SU-DHL-6 (cell line): ENCODE measurements at regions not wholly inside any gene's neighbourhood (a gene's known extent, or its start where the extent isn't known, plus 50 kb on each side); places are given as distances from the start of the nearest gene placed in this dataset.

ENCODE experiments used
- H2AFZ ChIP-seq: fragments of 200-600 bp; sonication (generic); 2 replicates; pipeline ENCODE4 v1.6.1; 2014; ENCODE audit warnings: low read depth, mild to moderate bottlenecking, moderate library complexity, mixed read lengths, antibody characterized with exemption, low read length; ENCODE audit not compliant: severe bottlenecking
- H3F3A ChIP-seq: fragments of 200-600 bp; shearing (Covaris generic); 2 replicates; pipeline ENCODE4 v1.6.0; 2016; ENCODE audit warnings: antibody characterized with exemption, mild to moderate bottlenecking; ENCODE audit not compliant: insufficient read depth
- H3K27ac ChIP-seq: fragments of 200-600 bp; sonication (generic); 2 replicates; pipeline ENCODE4 v1.5.1; 2016; ENCODE audit warnings: low read depth, mild to moderate bottlenecking, low read length, moderate library complexity, mixed read lengths
- H3K27me3 ChIP-seq: fragments of 200-600 bp; sonication (generic), shearing (Covaris generic); 2 replicates; pipeline ENCODE4 v1.6.0; 2014; ENCODE audit warnings: mild to moderate bottlenecking, low read length
- H3K36me3 ChIP-seq: fragments of 200-600 bp; sonication (generic); 2 replicates; pipeline ENCODE4 v1.6.1; 2014; ENCODE audit warnings: mild to moderate bottlenecking, low read length, mixed read lengths
- H3K4me2 ChIP-seq: fragments of 300-600, 200-600 bp; shearing (Covaris generic), sonication (generic); 2 replicates; pipeline ENCODE4 v1.6.0; 2014; ENCODE audit warnings: low read length, low read depth, mild to moderate bottlenecking; ENCODE audit not compliant: poor library complexity, severe bottlenecking
- H3K4me3 ChIP-seq: fragments of 200-600 bp; sonication (generic); 2 replicates; pipeline ENCODE4 v1.5.1; 2014; ENCODE audit warnings: antibody characterized with exemption, low read length, mild to moderate bottlenecking, mixed read lengths; ENCODE audit not compliant: insufficient read depth, poor library complexity, severe bottlenecking
- H3K79me2 ChIP-seq: fragments of 200-600 bp; sonication (generic); 2 replicates; pipeline ENCODE4 v1.6.1; 2014; ENCODE audit warnings: mild to moderate bottlenecking, low read length, moderate library complexity; ENCODE audit not compliant: insufficient read depth
- H3K9ac ChIP-seq: fragments of 200-600 bp; sonication (generic); 2 replicates; pipeline ENCODE4 v1.7.0; 2014; ENCODE audit warnings: mild to moderate bottlenecking, low read length
- H3K9me2 ChIP-seq: fragments of 200-600 bp; sonication (generic); replicated peaks from 2 replicates; pipeline ENCODE4 v1.6.1; 2014; ENCODE audit warnings: low read length; ENCODE audit not compliant: insufficient read depth
- H3K9me3 ChIP-seq: fragments of 200-600 bp; sonication (generic); 2 replicates; pipeline ENCODE4 v1.6.1; 2014; ENCODE audit warnings: low read length, mixed read lengths; ENCODE audit not compliant: insufficient read depth
- H4K20me1 ChIP-seq: fragments of 200-600 bp; sonication (generic); 2 replicates; pipeline ENCODE4 v1.6.1; 2014; ENCODE audit warnings: low read depth, mild to moderate bottlenecking, antibody characterized with exemption, low read length, moderate library complexity, mixed read lengths
- CTCF ChIP-seq: fragments of 200-600 bp; sonication (generic); IDR thresholded peaks from one replicate; pipeline ENCODE4 v1.5.1; 2017; ENCODE audit warnings: antibody characterized with exemption, mild to moderate bottlenecking, low read length, moderate library complexity; ENCODE audit not compliant: insufficient read depth, poor library complexity, severe bottlenecking
- EZH2phosphoT487 ChIP-seq: fragments of 200-600 bp; sonication (generic), shearing (Covaris generic); conservative IDR thresholded peaks from 2 replicates; pipeline ENCODE4 v1.6.1; 2018; ENCODE audit warnings: mild to moderate bottlenecking, antibody characterized with exemption, low read length, moderate library complexity, mixed read lengths

- TF ChIP-seq EZH2phosphoT487 (no peak), CTCF (no peak)
Observed at GRCh38 chr1:29438991-29439390, 202.7 kb downstream of the PTPRU start.

GRCh38 chr1:29437946-29438345 is 201.6 kb downstream of the PTPRU start:
- no peaks in the 10 kb centered on the region for H3K27me3 ChIP-seq
- H3K4me2 ChIP-seq = no peak overlapping the region
- no peaks in the 10 kb centered on the region for H3K9me3 ChIP-seq

More at GRCh38 chr1:29438991-29439390, 202.7 kb downstream of the PTPRU start:
- Histone ChIP-seq H3K27me3 (no peaks in the 10 kb centered on the region), H3K4me3 (no peak overlapping the region), H3F3A (no peaks in the 10 kb centered on the region), H3K79me2 (no peaks in the 10 kb centered on the region), H3K9ac (no peak overlapping the region), H3K4me2 (no peak overlapping the region), H3K9me3 (no peaks in the 10 kb centered on the region), H4K20me1 (no peaks in the 10 kb centered on the region), H3K36me3 (no peaks in the 10 kb centered on the region), H3K27ac (no peak overlapping the region), H2AFZ (no peak overlapping the region), H3K9me2 (no peaks in the 10 kb centered on the region)

GRCh38 chr1:29436181-29436785 is 200.0 kb downstream of the PTPRU start:
- no peak for TF ChIP-seq CTCF
- no peak for TF ChIP-seq EZH2phosphoT487

More at GRCh38 chr1:29437946-29438345, 201.6 kb downstream of the PTPRU start:
- H3F3A ChIP-seq = no peaks in the 10 kb centered on the region
- no peak overlapping the region for H2AFZ ChIP-seq
- no peak overlapping the region for H3K27ac ChIP-seq
- H3K9ac ChIP-seq = no peak overlapping the region
- TF ChIP-seq CTCF (no peak), EZH2phosphoT487 (no peak)
- no peak overlapping the region for H3K4me3 ChIP-seq
- no peaks in the 10 kb centered on the region for H3K9me2 ChIP-seq
- no peaks in the 10 kb centered on the region for H3K79me2 ChIP-seq
- no peaks in the 10 kb centered on the region for H3K36me3 ChIP-seq
- no peaks in the 10 kb centered on the region for H4K20me1 ChIP-seq

More at GRCh38 chr1:29436181-29436785, 200.0 kb downstream of the PTPRU start:
- Histone ChIP-seq H4K20me1 (no peaks in the 10 kb centered on the region), H3K9me2 (no peaks in the 10 kb centered on the region), H3K4me3 (no peak overlapping the region), H3K36me3 (no peaks in the 10 kb centered on the region), H3K27ac (no peak overlapping the region), H3K27me3 (no peaks in the 10 kb centered on the region), H3K9ac (no peak overlapping the region), H3K79me2 (no peaks in the 10 kb centered on the region), H3K9me3 (no peaks in the 10 kb centered on the region), H2AFZ (no peak overlapping the region), H3K4me2 (no peak overlapping the region), H3F3A (no peaks in the 10 kb centered on the region)
